ENCODE measurements at regions not wholly inside any gene's neighbourhood (a gene's known extent, or its start where the extent isn't known, plus 50 kb on each side); places are given as distances from the start of the nearest gene placed in this dataset.

DNA sequence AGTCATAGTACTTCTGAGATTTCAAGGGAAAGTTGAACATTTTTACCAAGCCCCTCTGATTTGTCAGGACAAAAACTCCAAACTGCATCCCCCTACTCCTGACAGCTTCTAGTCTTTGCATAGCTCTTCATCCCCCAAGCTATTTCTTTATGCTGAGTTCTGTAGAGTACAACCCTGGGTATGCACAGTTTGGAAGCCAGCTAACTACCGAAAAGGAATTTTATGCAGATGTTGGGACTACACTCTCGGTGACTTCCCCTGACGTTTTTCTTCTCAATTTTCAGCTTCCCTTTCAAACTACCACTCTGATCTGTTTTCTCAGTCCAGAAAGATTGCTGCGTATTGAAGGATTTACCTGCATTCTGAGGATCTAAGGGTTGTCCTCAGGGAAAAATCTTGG is 1060.2 kb upstream of the ACVR2A start:
- TF ChIP-seq, protein P1, sequence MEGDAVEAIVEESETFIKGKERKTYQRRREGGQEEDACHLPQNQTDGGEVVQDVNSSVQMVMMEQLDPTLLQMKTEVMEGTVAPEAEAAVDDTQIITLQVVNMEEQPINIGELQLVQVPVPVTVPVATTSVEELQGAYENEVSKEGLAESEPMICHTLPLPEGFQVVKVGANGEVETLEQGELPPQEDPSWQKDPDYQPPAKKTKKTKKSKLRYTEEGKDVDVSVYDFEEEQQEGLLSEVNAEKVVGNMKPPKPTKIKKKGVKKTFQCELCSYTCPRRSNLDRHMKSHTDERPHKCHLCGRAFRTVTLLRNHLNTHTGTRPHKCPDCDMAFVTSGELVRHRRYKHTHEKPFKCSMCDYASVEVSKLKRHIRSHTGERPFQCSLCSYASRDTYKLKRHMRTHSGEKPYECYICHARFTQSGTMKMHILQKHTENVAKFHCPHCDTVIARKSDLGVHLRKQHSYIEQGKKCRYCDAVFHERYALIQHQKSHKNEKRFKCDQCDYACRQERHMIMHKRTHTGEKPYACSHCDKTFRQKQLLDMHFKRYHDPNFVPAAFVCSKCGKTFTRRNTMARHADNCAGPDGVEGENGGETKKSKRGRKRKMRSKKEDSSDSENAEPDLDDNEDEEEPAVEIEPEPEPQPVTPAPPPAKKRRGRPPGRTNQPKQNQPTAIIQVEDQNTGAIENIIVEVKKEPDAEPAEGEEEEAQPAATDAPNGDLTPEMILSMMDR (IDR thresholded peaks at IDR 0.05): no peak
- TF ChIP-seq, protein P2, sequence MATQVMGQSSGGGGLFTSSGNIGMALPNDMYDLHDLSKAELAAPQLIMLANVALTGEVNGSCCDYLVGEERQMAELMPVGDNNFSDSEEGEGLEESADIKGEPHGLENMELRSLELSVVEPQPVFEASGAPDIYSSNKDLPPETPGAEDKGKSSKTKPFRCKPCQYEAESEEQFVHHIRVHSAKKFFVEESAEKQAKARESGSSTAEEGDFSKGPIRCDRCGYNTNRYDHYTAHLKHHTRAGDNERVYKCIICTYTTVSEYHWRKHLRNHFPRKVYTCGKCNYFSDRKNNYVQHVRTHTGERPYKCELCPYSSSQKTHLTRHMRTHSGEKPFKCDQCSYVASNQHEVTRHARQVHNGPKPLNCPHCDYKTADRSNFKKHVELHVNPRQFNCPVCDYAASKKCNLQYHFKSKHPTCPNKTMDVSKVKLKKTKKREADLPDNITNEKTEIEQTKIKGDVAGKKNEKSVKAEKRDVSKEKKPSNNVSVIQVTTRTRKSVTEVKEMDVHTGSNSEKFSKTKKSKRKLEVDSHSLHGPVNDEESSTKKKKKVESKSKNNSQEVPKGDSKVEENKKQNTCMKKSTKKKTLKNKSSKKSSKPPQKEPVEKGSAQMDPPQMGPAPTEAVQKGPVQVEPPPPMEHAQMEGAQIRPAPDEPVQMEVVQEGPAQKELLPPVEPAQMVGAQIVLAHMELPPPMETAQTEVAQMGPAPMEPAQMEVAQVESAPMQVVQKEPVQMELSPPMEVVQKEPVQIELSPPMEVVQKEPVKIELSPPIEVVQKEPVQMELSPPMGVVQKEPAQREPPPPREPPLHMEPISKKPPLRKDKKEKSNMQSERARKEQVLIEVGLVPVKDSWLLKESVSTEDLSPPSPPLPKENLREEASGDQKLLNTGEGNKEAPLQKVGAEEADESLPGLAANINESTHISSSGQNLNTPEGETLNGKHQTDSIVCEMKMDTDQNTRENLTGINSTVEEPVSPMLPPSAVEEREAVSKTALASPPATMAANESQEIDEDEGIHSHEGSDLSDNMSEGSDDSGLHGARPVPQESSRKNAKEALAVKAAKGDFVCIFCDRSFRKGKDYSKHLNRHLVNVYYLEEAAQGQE (IDR thresholded peaks at IDR 0.05; ENCODE audit: insufficient read depth in 1 of 2, low read depth in 2 of 2, low read length in 1 of 2): no peak
- TF ChIP-seq SIN3A (IDR thresholded peaks at IDR 0.05; ENCODE audit: borderline replicate concordance, insufficient read depth, low read depth, low read length): no peak
